A549 (cell line): ENCODE measurements at regions not wholly inside any gene's neighbourhood (a gene's known extent, or its start where the extent isn't known, plus 50 kb on each side); places are given as distances from the start of the nearest gene placed in this dataset.

Experiments
- CHD2 ChIP-seq: fragments of 150-350 bp; IDR thresholded peaks from 2 replicates; pipeline ENCODE4 v1.6.1; 2014; ENCODE audit warnings: low read length; ENCODE audit not compliant: partially characterized antibody
- CTCF ChIP-seq: fragments of >200 bp; sonication (Bioruptor Twin); formaldehyde crosslinking; IDR thresholded peaks from 3 replicates; pipeline ENCODE4 v1.5.1; 2016
- KDM5A ChIP-seq: fragments of 200-600 bp; sonication (generic); IDR thresholded peaks from 2 replicates; pipeline ENCODE4 v1.6.1; 2016; ENCODE audit warnings: antibody characterized with exemption, mild to moderate bottlenecking
- POLR2A ChIP-seq: IDR thresholded peaks from 2 replicates; pipeline ENCODE4 v1.6.1; 2012; ENCODE audit warnings: mild to moderate bottlenecking, low read length
- TP53 ChIP-seq: fragments of 250-450 bp; sonication (Bioruptor Pico); IDR thresholded peaks from 2 replicates; pipeline ENCODE4 v1.5.0; 2021; ENCODE audit warnings: mild to moderate bottlenecking, moderate library complexity
- ZFP36 ChIP-seq: fragments of 450-650 bp; IDR thresholded peaks from 2 replicates; pipeline ENCODE4 v1.6.1; 2014; ENCODE audit warnings: borderline replicate concordance; ENCODE audit not compliant: partially characterized antibody
- TF ChIP-seq, protein P1 (sequence below): IDR thresholded peaks from 2 replicates; pipeline ENCODE4 v1.6.1; 2012

GRCh38 chrX:85506871-85507270, 127.4 kb upstream of the POF1B start:
- TF ChIP-seq CTCF (no peak), ZFP36 (no peak), KDM5A (no peak), POLR2A (no peak), TP53 (no peak), CHD2 (no peak)
- TF ChIP-seq, protein P1, sequence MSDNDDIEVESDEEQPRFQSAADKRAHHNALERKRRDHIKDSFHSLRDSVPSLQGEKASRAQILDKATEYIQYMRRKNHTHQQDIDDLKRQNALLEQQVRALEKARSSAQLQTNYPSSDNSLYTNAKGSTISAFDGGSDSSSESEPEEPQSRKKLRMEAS: no peak
